Motor neuron (in vitro differentiated cells): ENCODE measurements at regions not wholly inside any gene's neighbourhood (a gene's known extent, or its start where the extent isn't known, plus 50 kb on each side); places are given as distances from the start of the nearest gene placed in this dataset.

Experiments
- ATAC-seq, 8 experiments: fragments of 200-7000 bp; cut with Tn5 transposase; replicated peaks in 6 of 8; 2 replicates each; pipeline ENCODE4 v1.8.0; 2021; ENCODE audit warnings: mild to moderate bottlenecking in 8 of 8, moderate library complexity in 8 of 8
- H3K27ac ChIP-seq, 2 donors: fragments of 250-450 bp; sonication (Bioruptor Pico); 2 replicates each; pipeline ENCODE4 v1.9.0; 2021; ENCODE audit warnings: antibody characterized with exemption in 2 of 2, mild to moderate bottlenecking in 2 of 2, moderate library complexity in 1 of 2
- H3K4me1 ChIP-seq, 2 donors: fragments of 250-450 bp; sonication (Bioruptor Pico); replicated peaks in 1 of 2; 2 replicates each; pipeline ENCODE4 v1.6.1; 2021; ENCODE audit warnings: antibody characterized with exemption in 2 of 2, mild to moderate bottlenecking in 2 of 2, moderate library complexity in 1 of 2
- H3K4me3 ChIP-seq, 5 donors: fragments of 250-450 bp; sonication (Bioruptor Pico); 2 replicates each; pipeline ENCODE4 v1.9.0; 2021; ENCODE audit warnings: antibody characterized with exemption in 5 of 5, mild to moderate bottlenecking in 5 of 5, moderate library complexity in 4 of 5
- WGBS, 10 experiments: fragments of 450-650 bp; shearing (Covaris generic); methylation state at CpG; one replicate each; pipeline ENCODE4 v1.0.0; 2022; 5-methylcytosine and 5-hydroxymethylcytosine counted together
- in situ Hi-C, 9 experiments: fragments of 400-800 bp; cut with MboI; loops; one replicate each; pipeline ENCODE4 v1.15.0; 2021; ENCODE audit warnings: low sequenced_read_pairs in 9 of 9, low pct_unique_long_range_greater_than_20kb in 2 of 9; ENCODE audit not compliant: unreplicated experiment in 9 of 9

DNA sequence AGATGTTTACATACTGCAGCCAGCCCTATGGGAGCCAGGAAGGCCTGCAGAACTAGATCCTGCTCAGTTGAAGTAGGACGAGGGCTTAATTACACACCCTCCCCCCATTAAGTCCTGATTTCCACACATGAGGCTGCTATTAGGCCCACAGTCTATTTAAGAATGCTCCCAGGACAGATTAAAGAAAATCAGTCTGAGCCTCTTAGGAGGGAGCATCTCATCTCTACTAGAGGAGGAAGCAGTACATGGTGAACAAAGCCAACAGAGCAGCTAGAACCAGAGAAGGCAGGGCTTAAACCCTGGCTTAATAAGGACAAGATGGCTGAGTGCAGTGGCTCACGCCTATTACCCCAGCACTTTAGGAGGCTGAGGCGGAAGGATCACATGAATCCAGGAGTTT, 55.8 kb upstream of the ARHGAP5 start:
- in situ Hi-C loops: no loop called here
- peaks cover 0 to 19% of the 10 kb centered on the region in 2 donors for H3K4me1 ChIP-seq
- no peak overlapping the region for H3K4me3 ChIP-seq
- WGBS, 10 experiments: 71 to 100% (median 90%) methylated on average over 1 to 3 of the region's 3 CpGs; no CpG with 5 or more reads in 5 of the 10 experiments
- ATAC-seq: no peak
- H3K27ac ChIP-seq: no peak overlapping the region

DNA sequence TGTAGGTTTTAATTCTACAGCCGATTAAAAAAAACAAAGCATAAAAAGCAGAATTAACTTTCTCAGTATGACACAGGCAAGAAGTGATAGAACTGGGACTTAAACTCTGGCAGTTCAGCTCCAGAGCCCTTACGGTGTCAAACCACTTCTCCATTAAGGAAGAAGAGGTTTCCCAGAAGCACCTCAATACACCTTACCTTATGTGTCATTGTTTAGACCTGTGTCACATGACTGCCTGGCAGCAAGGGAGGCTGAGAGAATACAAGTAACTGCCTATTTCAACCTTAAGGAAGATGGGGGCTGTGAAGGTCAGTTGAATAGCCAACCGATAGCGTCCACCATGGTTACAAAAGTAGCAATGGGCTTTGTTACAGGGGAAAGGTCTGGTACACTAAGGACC, 54.6 kb upstream of the ARHGAP5 start:
- WGBS, 10 experiments: 50 to 100% (median 96%) methylated on average over 1 to 4 of the region's 4 CpGs; no CpG with 5 or more reads in 2 of the 10 experiments
- Histone ChIP-seq H3K27ac (no peak overlapping the region), H3K4me3 (no peak overlapping the region), H3K4me1 (peaks cover 0 to 19% of the 10 kb centered on the region in 2 donors)
- in situ Hi-C loops: no loop called here
- no peak for ATAC-seq

DNA sequence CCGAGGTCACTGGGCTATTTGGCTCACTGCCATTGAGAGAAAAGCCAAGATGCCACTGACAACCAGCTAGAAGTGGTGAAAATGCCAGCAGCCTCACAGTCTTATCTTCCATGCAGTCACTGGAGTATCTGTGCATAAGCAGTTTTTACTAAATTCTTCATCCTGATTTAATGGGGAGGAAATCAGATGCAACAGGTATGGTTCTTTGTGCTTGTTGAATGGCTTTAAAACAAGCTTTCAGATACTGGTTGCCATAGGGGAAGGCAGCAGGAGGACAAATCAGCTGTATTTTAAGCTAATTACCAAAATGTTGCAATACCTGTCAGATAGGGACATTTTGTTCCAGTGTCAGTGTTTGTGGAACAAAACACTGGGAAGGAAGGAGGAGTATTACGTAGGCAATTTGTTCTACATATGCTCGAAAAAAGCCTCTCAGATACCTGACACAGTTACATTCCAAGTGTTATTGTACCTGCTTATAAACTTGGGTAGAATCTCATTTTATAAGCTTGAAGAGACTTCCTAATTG, 54.1 kb upstream of the ARHGAP5 start:
- peaks cover 0 to 14% of the 10 kb centered on the region in 2 donors for H3K4me1 ChIP-seq
- WGBS, 10 experiments: 38 to 100% (median 86%) methylated on average over 2 to 3 of the region's 3 CpGs

DNA sequence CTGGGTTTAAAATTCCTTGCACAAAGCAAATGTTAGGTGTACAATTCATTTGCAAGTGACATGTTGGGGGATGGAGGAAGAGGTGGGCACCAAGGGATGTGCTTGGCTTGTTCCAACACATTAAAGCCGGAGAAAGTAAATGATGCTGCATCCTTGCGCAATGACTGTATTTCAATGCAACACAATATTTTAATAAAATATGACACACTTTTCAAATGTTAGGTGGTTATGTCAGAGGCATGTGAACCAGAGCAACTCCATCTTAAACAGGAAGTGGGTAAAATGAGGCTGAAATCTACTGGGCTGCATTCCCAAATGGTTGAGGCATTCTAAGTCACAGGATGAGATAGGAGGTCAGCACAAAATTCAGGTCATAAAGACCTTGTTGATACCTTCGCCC, 53.6 kb upstream of the ARHGAP5 start:
- Histone ChIP-seq H3K4me3 (no peak overlapping the region), H3K4me1 (peaks cover 0 to 9% of the 10 kb centered on the region in 2 donors), H3K27ac (no peak overlapping the region)
- 80 to 100% (median 93%) methylated on average over 1 to 3 of the region's 3 CpGs; no CpG with 5 or more reads in 2 of the 10 experiments for WGBS, 10 experiments
- in situ Hi-C loops: no loop called here
- no peak for ATAC-seq

More for the DNA sequence above, 54.1 kb upstream of the ARHGAP5 start:
- ATAC-seq: no peak
- no peak overlapping the region for H3K27ac ChIP-seq
- H3K4me3 ChIP-seq: no peak overlapping the region
- in situ Hi-C loops: no loop called here

DNA sequence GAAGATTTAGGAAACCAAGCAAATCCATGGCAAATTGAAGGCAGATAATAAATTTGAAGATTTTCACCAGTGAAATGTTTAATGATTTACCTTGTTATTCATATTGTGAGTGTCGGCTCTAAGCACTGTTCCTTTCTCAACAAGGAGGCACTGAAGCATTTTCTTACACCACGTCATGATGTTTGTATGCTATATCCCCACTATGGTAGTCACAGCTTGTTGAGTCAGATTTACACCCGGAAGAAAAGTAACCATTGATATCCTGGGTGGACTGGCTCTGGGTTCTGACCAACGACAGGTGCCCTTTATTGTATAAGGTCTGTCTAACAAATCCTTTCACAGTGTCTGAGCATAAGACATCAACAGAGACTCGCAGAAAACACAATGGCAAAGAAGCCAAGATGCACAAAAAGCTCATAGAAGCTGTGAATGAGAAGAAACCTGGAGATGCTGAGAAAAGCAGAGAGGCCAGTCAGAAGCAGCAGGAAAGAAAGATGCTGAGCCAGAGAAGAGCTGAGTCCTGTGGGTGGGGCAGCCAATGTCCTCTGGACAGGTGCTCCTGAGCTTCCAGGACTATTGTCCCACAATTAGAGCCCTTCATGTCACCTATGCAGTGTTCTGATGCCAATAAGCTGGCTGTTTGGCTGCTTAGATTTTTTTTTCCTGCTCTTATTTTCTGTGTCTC, 49.7 kb upstream of the ARHGAP5 start:
- no peak overlapping the region for H3K27ac ChIP-seq
- H3K4me3 ChIP-seq: no peak overlapping the region
- in situ Hi-C loops: no loop called here
- H3K4me1 ChIP-seq: peaks cover 0 to 7% of the 10 kb centered on the region in 2 donors
- WGBS, 10 experiments: 40 to 95% (median 72%) methylated on average over 1 to 5 of the region's 5 CpGs
- ATAC-seq: no peak
